Erythroblast (primary cell): ENCODE measurements at regions not wholly inside any gene's neighbourhood (a gene's known extent, or its start where the extent isn't known, plus 50 kb on each side); places are given as distances from the start of the nearest gene placed in this dataset.

Experiments
- GATA1 ChIP-seq: IDR thresholded peaks from 2 replicates; pipeline ENCODE4 v1.6.1; 2011; ENCODE audit warnings: low read depth, mild to moderate bottlenecking, control low read depth, low read length, moderate library complexity
- POLR2A ChIP-seq: IDR thresholded peaks from 2 replicates; pipeline ENCODE4 v1.6.1; 2011; ENCODE audit warnings: mild to moderate bottlenecking, low read length

DNA sequence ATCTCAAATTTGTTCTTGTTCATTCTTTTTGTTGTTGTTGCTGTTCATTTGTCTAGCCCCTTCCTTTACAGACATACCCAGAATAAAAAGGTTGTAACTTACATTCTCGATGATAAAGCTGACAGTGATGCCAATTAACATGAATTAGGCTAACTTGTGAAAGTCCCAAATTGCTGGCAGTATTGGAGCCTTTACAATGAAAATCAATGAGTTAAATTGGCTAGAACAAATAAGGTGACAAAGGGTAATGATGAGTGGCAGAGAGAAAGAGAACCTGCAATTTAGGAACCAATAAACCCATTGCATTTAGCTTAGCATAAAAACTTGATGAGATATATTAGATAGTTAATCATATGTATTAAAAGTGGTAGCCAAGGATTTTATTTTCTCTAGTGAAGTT lies 521.0 kb downstream of the ADCYAP1 start:
- TF ChIP-seq POLR2A: no peak
- no peak for TF ChIP-seq GATA1
